ENCODE measurements at regions not wholly inside any gene's neighbourhood (a gene's known extent, or its start where the extent isn't known, plus 50 kb on each side); places are given as distances from the start of the nearest gene placed in this dataset.
"Not testable (repeated sequence)": the region's sequence is repeated elsewhere in the genome, so short reads cannot be mapped to it uniquely, and the experiment has no call there.

GRCh38 chr4:107432451-107432850 is 287.6 kb downstream of the PAPSS1 start:
- TF ChIP-seq EZH2 (IDR thresholded peaks at IDR 0.05; ENCODE audit: borderline replicate concordance, insufficient read depth, low read depth, low read length, poor library complexity, severe bottlenecking), result no peak
- no peak for TF ChIP-seq CTCF (IDR thresholded peaks at IDR 0.05)
- no peak overlapping the region for H3K4me3 ChIP-seq (ENCODE audit: control extremely low read depth in 1 of 5, extremely low read depth in 1 of 5, insufficient read depth in 1 of 5, low read depth in 2 of 5, low read length in 4 of 5)
- H3K4me1 ChIP-seq (ENCODE audit: control insufficient read depth in 2 of 2, insufficient read depth in 2 of 2, low read length in 2 of 2), result no peaks in the 10 kb centered on the region
- H3K27ac ChIP-seq (ENCODE audit: low read length in 2 of 2), result no peak overlapping the region
- H3K27me3 Mint-ChIP-seq, result peaks cover 3% of the 10 kb centered on the region
- no peaks in the 10 kb centered on the region for H3K9me3 ChIP-seq (ENCODE audit: control extremely low read depth in 1 of 3, control insufficient read depth in 2 of 3, insufficient read depth in 1 of 3, low read length in 2 of 3)
- ATAC-seq (ENCODE audit: low read depth), result no peak
- H3K9ac ChIP-seq (ENCODE audit: low read length), result no peak overlapping the region
- H3K27me3 ChIP-seq (replicated peaks in 1 of 4; ENCODE audit: control extremely low read depth in 1 of 4, control insufficient read depth in 3 of 4, insufficient read depth in 4 of 4, low read length in 3 of 4), result no peaks in the 10 kb centered on the region
- ChIA-PET POLR2A (no interaction called here), CTCF (no interaction called here)
- intact Hi-C loops (cut with micrococcal nuclease), result no loop called here
- H4K20me1 ChIP-seq (ENCODE audit: control insufficient read depth, insufficient read depth, low read length, poor library complexity, severe bottlenecking), result no peaks in the 10 kb centered on the region
- H3K36me3 ChIP-seq (replicated peaks in 1 of 2; ENCODE audit: control extremely low read depth in 1 of 2, control insufficient read depth in 1 of 2, extremely low read depth in 1 of 2, insufficient read depth in 2 of 2, low read length in 1 of 2), result no peaks in the 10 kb centered on the region
- H3K4me1 Mint-ChIP-seq, result no peaks in the 10 kb centered on the region
- H3K9me3 Mint-ChIP-seq (ENCODE audit: insufficient read depth), result no peaks in the 10 kb centered on the region
- H3K4me3 Mint-ChIP-seq, result no peak overlapping the region
- no peak for DNase-seq
- no peak overlapping the region for H3K4me2 ChIP-seq (replicated peaks; ENCODE audit: low read depth, low read length, poor library complexity, severe bottlenecking)
- H3K79me2 ChIP-seq (ENCODE audit: control insufficient read depth, insufficient read depth, low read length), result no peaks in the 10 kb centered on the region
- H2AFZ ChIP-seq (ENCODE audit: insufficient read depth, low read depth, low read length, poor library complexity, severe bottlenecking), result no peak overlapping the region
- H3K27ac Mint-ChIP-seq, result no peak overlapping the region

GRCh38 chr4:107423677-107424405 is 296.2 kb downstream of the PAPSS1 start:
- WGBS (ENCODE audit: insufficient coverage), result no CpG with 5 or more reads among the region's 2 CpGs
- no peak for TF ChIP-seq EZH2 (IDR thresholded peaks at IDR 0.05; ENCODE audit: borderline replicate concordance, insufficient read depth, low read depth, low read length, poor library complexity, severe bottlenecking)
- no peak for TF ChIP-seq CTCF (IDR thresholded peaks at IDR 0.05)
- no peaks in the 10 kb centered on the region for H3K36me3 ChIP-seq (replicated peaks in 1 of 2; ENCODE audit: control extremely low read depth in 1 of 2, control insufficient read depth in 1 of 2, extremely low read depth in 1 of 2, insufficient read depth in 2 of 2, low read length in 1 of 2)
- no peak for ATAC-seq (ENCODE audit: low read depth)
- Mint-ChIP-seq H3K4me3 (no peak overlapping the region), H3K27me3 (peaks cover 3% of the 10 kb centered on the region), H3K4me1 (no peaks in the 10 kb centered on the region), H3K27ac (no peak overlapping the region), H3K9me3 (ENCODE audit: insufficient read depth) (no peaks in the 10 kb centered on the region)
- no peak overlapping the region for H2AFZ ChIP-seq (ENCODE audit: insufficient read depth, low read depth, low read length, poor library complexity, severe bottlenecking)
- ChIA-PET CTCF (no interaction called here), POLR2A (no interaction called here)
- no peak overlapping the region for H3K27ac ChIP-seq (ENCODE audit: low read length in 2 of 2)
- no peaks in the 10 kb centered on the region for H3K4me1 ChIP-seq (ENCODE audit: control insufficient read depth in 2 of 2, insufficient read depth in 2 of 2, low read length in 2 of 2)
- no peaks in the 10 kb centered on the region for H4K20me1 ChIP-seq (ENCODE audit: control insufficient read depth, insufficient read depth, low read length, poor library complexity, severe bottlenecking)
- no peak overlapping the region for H3K4me2 ChIP-seq (replicated peaks; ENCODE audit: low read depth, low read length, poor library complexity, severe bottlenecking)
- H3K9me3 ChIP-seq (ENCODE audit: control extremely low read depth in 1 of 3, control insufficient read depth in 2 of 3, insufficient read depth in 1 of 3, low read length in 2 of 3), result no peaks in the 10 kb centered on the region
- H3K9ac ChIP-seq (ENCODE audit: low read length), result no peak overlapping the region
- intact Hi-C loops (cut with micrococcal nuclease), result no loop called here
- H3K79me2 ChIP-seq (ENCODE audit: control insufficient read depth, insufficient read depth, low read length), result no peaks in the 10 kb centered on the region
- H3K27me3 ChIP-seq (replicated peaks in 1 of 4; ENCODE audit: control extremely low read depth in 1 of 4, control insufficient read depth in 3 of 4, insufficient read depth in 4 of 4, low read length in 3 of 4), result no peaks in the 10 kb centered on the region
- H3K4me3 ChIP-seq (ENCODE audit: control extremely low read depth in 1 of 5, extremely low read depth in 1 of 5, insufficient read depth in 1 of 5, low read depth in 2 of 5, low read length in 4 of 5), result no peak overlapping the region
- DNase-seq, result no peak

GRCh38 chr4:107419536-107419935 is 300.5 kb downstream of the PAPSS1 start:
- H3K79me2 ChIP-seq (ENCODE audit: control insufficient read depth, insufficient read depth, low read length); ATAC-seq (ENCODE audit: low read depth); H3K27ac ChIP-seq (ENCODE audit: low read length in 2 of 2); H3K4me1 Mint-ChIP-seq; CTCF ChIA-PET; H3K9me3 Mint-ChIP-seq (ENCODE audit: insufficient read depth); H4K20me1 ChIP-seq (ENCODE audit: control insufficient read depth, insufficient read depth, low read length, poor library complexity, severe bottlenecking); POLR2A ChIA-PET; H3K9ac ChIP-seq (ENCODE audit: low read length); H3K4me2 ChIP-seq (replicated peaks; ENCODE audit: low read depth, low read length, poor library complexity, severe bottlenecking); H2AFZ ChIP-seq (ENCODE audit: insufficient read depth, low read depth, low read length, poor library complexity, severe bottlenecking); H3K9me3 ChIP-seq (ENCODE audit: control extremely low read depth in 1 of 3, control insufficient read depth in 2 of 3, insufficient read depth in 1 of 3, low read length in 2 of 3); H3K4me1 ChIP-seq (ENCODE audit: control insufficient read depth in 2 of 2, insufficient read depth in 2 of 2, low read length in 2 of 2); H3K27me3 Mint-ChIP-seq; H3K36me3 ChIP-seq (replicated peaks in 1 of 2; ENCODE audit: control extremely low read depth in 1 of 2, control insufficient read depth in 1 of 2, extremely low read depth in 1 of 2, insufficient read depth in 2 of 2, low read length in 1 of 2); H3K4me3 Mint-ChIP-seq; H3K4me3 ChIP-seq (ENCODE audit: control extremely low read depth in 1 of 5, extremely low read depth in 1 of 5, insufficient read depth in 1 of 5, low read depth in 2 of 5, low read length in 4 of 5); intact Hi-C loops (cut with micrococcal nuclease); H3K27me3 ChIP-seq (replicated peaks in 1 of 4; ENCODE audit: control extremely low read depth in 1 of 4, control insufficient read depth in 3 of 4, insufficient read depth in 4 of 4, low read length in 3 of 4); DNase-seq; H3K27ac Mint-ChIP-seq: not testable (repeated sequence)
- 52% methylated on average over 2 of the region's 2 CpGs for WGBS (ENCODE audit: insufficient coverage)

All from B cell (primary cell).